HG03108 (cell line): ENCODE measurements at regions not wholly inside any gene's neighbourhood (a gene's known extent, or its start where the extent isn't known, plus 50 kb on each side); places are given as distances from the start of the nearest gene placed in this dataset.
"Not testable (repeated sequence)": the region's sequence is repeated elsewhere in the genome, so short reads cannot be mapped to it uniquely, and the experiment has no call there.

ENCODE experiments used
- ATAC-seq: cut with Tn5 transposase; IDR thresholded peaks from one replicate; pipeline ENCODE4 v1.9.1; 2021; ENCODE audit warnings: moderate library complexity; ENCODE audit not compliant: unreplicated experiment

GRCh38 chr18:39244242-39244641 lies 1678.6 kb upstream of the CELF4 start:
- no peak for ATAC-seq

GRCh38 chr18:39241534-39241933 lies 1675.9 kb upstream of the CELF4 start:
- no peak for ATAC-seq

GRCh38 chr18:39238981-39239660 lies 1673.5 kb upstream of the CELF4 start:
- no peak for ATAC-seq

- ATAC-seq = no peak
Measured at GRCh38 chr18:39235118-39235719, 1669.6 kb upstream of the CELF4 start.

GRCh38 chr18:39232937-39233336 lies 1667.3 kb upstream of the CELF4 start:
- ATAC-seq = no peak

GRCh38 chr18:39232490-39232889 lies 1666.9 kb upstream of the CELF4 start:
- ATAC-seq = no peak

GRCh38 chr18:39230086-39230803 lies 1664.6 kb upstream of the CELF4 start:
- ATAC-seq = no peak

- ATAC-seq = not testable (repeated sequence)
Measured at GRCh38 chr18:39227769-39228168, 1662.2 kb upstream of the CELF4 start.

- no peak for ATAC-seq
Measured at GRCh38 chr18:39225373-39225772, 1659.8 kb upstream of the CELF4 start.

- ATAC-seq = no peak
Measured at GRCh38 chr18:39223283-39223682, 1657.7 kb upstream of the CELF4 start.

GRCh38 chr18:39215920-39216319 lies 1650.3 kb upstream of the CELF4 start:
- ATAC-seq = no peak

GRCh38 chr18:39211461-39211860 lies 1645.9 kb upstream of the CELF4 start:
- ATAC-seq = no peak

- no peak for ATAC-seq
Measured at GRCh38 chr18:39209173-39209572, 1643.6 kb upstream of the CELF4 start.

- no peak for ATAC-seq
Measured at GRCh38 chr18:39208729-39209128, 1643.1 kb upstream of the CELF4 start.

- no peak for ATAC-seq
Measured at GRCh38 chr18:39208190-39208589, 1642.6 kb upstream of the CELF4 start.

GRCh38 chr18:39206398-39207103 lies 1641.0 kb upstream of the CELF4 start:
- ATAC-seq = not testable (repeated sequence)

- ATAC-seq = no peak
Measured at GRCh38 chr18:39205565-39206195, 1640.1 kb upstream of the CELF4 start.

GRCh38 chr18:39200153-39200552 lies 1634.6 kb upstream of the CELF4 start:
- no peak for ATAC-seq

- ATAC-seq = no peak
Measured at GRCh38 chr18:39199231-39199855, 1633.7 kb upstream of the CELF4 start.

GRCh38 chr18:39198376-39198775 lies 1632.8 kb upstream of the CELF4 start:
- no peak for ATAC-seq

GRCh38 chr18:39191931-39192330 lies 1626.3 kb upstream of the CELF4 start:
- ATAC-seq = no peak
